NCI-H1092 (cell line): ENCODE measurements at regions not wholly inside any gene's neighbourhood (a gene's known extent, or its start where the extent isn't known, plus 50 kb on each side); places are given as distances from the start of the nearest gene placed in this dataset.
"Not testable (repeated sequence)": the region's sequence is repeated elsewhere in the genome, so short reads cannot be mapped to it uniquely, and the experiment has no call there.

Source experiments
- DNase-seq: peaks from one replicate; lab custom pipeline; 2025; lab: John Stamatoyannopoulos, UW

GRCh38 chr14:53286301-53286700 is 133.2 kb upstream of the DDHD1 start:
- DNase-seq = no peak

- no peak for DNase-seq
Observed at GRCh38 chr14:53285821-53286220, 132.7 kb upstream of the DDHD1 start.

DNA sequence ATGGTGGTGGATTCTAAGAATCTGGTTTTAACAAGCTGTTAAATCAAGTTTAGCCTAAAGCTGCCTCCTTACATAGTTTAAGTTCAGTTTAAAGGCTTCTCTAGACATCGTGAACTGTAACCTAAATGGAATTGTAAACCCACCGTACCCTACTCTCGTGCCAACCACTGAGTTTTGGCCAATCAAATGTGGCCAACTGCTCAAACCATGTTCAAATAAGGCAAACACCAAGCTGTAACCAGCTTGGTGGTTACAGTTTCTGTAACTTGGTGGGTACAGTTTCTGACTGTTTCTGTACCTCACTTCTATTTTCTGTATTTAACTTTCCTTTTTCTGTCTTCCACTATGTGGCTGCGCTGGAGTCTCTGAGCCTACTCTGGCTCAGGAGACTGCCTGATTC is 131.9 kb upstream of the DDHD1 start:
- DNase-seq = no peak

DNA sequence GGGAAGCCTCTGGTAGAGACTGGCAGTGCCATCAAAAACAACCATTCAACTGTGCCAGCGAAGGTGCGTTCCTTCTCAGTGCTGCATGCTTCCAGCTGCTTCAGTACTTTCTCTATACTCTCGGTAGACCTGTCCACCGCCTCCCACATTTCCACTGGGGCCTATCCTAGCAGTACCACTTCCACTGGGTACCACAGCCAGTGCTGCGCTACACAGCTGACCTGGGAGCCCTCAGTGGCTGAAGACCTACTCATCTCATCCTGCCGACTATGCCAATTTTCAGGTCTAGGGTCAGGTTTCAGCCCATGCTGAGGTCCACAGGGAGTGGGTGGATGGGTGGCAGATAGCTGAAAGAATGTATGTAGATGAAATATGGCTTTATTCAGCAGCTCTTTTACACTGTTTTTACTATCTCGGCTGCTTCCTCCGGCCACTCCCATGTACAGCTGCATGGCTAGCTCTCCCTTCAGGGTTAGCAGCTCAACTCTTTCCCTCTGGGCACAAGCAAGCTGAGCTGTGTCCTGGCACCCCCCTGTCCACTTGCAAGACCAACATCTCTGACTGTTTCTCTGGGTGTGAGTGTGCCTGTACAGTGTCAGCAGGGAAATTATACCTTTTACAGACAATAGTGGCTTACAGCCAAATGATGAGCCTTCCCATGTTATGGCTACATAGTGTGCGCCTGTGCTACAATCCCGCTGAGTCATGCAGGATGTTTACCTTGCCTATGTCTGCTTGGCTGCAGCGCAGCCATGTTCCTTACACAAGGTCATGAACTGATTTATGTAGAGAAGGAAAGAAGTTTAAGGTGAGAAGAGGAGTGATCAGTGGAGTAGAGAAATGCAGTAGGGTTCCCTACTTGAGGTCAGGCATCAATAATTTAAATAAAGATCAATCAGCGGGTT is 125.7 kb upstream of the DDHD1 start:
- no peak for DNase-seq

GRCh38 chr14:53273671-53274072 is 120.5 kb upstream of the DDHD1 start:
- DNase-seq = no peak

- no peak for DNase-seq
Observed at GRCh38 chr14:53265025-53265424, 111.9 kb upstream of the DDHD1 start.

- no peak for DNase-seq
Observed at GRCh38 chr14:53260928-53261327, 107.8 kb upstream of the DDHD1 start.

DNA sequence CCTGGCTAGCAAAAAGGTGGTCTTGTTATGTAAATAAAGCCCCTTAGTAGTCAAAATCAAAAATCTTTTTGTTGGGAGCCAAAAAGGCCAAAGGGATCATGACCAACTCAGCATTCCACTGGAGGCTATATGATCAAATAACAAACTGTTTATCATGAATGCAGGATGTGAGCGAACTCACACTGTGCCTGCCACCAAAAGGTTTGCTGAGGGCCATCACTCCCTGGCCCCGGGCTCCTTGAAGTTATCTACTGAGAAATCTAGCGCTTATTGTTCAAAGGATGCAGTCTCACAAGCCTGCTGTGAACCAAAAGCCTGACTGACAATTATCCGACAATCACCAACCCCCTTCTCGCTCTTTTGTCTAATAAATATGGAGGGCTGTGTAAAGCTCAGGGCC is 107.2 kb upstream of the DDHD1 start:
- no peak for DNase-seq

DNA sequence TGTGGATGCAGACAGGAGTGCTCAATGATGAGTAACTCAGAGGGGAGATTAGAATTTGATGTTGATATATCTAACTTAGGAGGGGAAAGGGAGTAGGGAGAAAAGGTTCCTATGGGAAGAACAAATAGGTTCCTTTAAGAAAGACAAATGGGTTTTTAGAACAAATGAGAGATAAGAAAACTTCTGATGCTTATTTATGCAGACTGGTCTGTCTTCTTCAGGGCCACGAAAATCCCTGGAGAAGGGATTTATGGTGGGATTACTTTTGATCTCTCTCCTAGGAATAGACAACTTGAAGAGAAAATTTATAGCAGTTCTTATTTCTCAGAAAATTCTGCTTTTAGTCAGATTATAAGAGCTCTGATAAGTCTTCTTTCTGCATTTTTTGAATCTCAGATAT is 99.0 kb upstream of the DDHD1 start:
- no peak for DNase-seq

- DNase-seq = no peak
Observed at GRCh38 chr14:53249059-53249458, 95.9 kb upstream of the DDHD1 start.

DNA sequence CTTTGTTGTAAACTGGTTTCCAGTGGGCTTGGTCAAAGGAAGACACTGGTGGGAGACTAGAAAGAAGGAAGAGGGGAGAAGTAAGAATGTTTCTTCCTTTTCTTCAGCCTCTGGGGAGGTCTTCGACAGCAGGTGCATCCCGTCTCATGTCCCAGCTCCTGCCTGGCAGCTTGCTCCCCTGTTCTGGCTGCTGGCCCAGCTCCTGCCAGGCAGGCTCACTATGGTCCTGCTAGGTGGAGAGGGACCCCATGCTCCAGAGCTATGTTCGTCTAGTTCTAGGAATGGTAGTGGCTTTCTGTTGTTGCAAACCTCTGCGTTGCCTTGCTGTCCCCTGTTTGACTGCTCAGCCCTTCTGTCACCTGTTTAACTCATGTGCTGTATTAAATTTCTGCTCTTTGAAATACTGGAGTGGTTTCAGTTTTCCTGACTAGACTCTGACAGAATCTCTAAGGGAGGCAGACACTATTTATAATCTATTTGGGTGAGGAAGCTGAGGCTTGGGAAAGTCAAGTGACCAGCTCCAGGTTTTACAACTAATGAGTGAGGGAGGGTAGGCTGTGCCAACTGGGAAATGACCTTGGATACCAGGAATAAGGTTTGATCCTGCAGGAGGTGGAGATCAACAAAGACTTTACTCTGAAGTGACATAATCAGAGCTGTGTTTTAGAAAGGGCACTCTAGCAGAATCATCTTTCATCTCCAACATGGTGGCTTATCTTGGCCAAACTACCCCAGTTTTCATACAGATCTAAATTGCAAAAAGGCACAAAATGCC is 94.7 kb upstream of the DDHD1 start:
- peak; percentile 22 for DNase-seq

- not testable (repeated sequence) for DNase-seq
Observed at GRCh38 chr14:53242898-53243297, 89.8 kb upstream of the DDHD1 start.

DNA sequence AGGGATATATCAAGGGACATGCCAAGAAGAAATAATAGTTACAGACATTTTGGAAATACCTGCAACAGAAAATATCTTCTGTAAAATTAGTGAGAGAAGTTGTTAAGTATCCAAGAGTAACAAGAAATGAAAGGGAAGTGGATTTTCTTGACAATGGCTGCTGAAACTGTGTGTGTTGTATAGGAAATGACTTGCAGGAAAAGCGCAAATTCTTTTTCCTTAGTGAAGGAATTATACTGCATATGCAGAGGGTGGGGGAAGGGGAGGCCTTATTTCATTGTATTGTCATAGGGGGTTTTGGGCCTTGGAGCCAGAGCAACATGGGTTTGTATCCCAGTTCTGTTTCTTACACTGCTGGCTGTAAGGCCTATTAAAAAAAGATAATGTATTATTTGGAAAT is 84.4 kb upstream of the DDHD1 start:
- DNase-seq = no peak

- DNase-seq = no peak
Observed at GRCh38 chr14:53236708-53237107, 83.6 kb upstream of the DDHD1 start.

- DNase-seq = no peak
Observed at GRCh38 chr14:53231171-53231570, 78.0 kb upstream of the DDHD1 start.

DNA sequence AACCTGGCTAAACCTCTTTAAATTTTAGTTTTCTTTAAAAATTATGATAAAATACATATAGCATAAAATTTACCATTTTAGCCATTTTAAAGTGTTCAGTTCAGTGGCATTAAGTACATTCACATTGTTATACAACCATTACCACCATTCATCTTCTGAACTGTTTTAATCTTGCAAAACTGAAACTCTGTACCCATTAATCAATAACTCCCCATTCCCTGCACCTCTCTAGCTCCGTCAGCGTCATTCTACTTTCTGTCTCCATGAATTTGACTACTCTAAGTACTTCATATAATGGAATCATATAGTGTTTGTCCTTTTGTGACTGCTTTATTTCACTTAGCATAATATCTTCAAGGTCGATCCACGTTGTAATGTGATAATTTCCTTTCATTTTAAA is 75.8 kb upstream of the DDHD1 start:
- DNase-seq = no peak

GRCh38 chr14:53227154-53227718 is 74.1 kb upstream of the DDHD1 start:
- DNase-seq = no peak

GRCh38 chr14:53226553-53226952 is 73.4 kb upstream of the DDHD1 start:
- DNase-seq = no peak

DNA sequence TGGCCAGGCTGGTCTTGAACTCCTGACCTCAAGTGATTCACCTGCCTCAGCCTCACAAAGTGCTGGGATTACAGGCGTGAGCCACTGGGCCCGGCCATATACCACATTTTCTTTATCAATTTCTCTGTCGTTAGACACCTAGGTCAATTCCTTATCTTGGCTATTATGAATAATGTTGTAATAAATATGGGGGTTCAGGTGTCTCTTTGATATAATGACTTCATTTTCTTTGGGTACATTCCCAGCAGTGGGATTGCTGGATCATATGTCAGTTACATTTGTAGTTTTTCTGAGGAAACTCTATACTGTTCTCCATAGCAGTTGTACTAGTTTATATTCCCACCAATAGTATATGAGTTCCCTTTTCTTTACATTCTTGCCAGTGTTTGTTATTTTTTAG is 67.8 kb upstream of the DDHD1 start:
- DNase-seq = no peak

DNA sequence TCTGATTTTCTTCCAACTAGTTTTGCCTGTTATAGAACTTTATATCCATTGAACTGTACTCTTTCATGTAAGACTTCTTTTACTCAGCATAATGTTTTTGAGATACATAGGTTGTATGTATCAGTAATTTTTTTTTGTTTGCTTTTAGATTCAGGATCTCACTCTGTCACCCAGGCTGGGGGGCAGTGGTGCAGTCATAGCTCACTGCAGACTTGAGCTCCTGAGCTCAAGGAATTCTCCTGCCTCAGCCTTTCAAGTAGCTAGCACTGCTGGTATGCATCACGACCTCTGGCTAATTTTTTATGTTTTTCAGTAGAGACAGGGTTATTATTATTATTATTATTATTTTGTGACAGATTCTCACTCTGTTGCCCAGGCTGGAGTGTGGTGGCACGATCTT is 65.0 kb upstream of the DDHD1 start:
- DNase-seq = no peak

DNA sequence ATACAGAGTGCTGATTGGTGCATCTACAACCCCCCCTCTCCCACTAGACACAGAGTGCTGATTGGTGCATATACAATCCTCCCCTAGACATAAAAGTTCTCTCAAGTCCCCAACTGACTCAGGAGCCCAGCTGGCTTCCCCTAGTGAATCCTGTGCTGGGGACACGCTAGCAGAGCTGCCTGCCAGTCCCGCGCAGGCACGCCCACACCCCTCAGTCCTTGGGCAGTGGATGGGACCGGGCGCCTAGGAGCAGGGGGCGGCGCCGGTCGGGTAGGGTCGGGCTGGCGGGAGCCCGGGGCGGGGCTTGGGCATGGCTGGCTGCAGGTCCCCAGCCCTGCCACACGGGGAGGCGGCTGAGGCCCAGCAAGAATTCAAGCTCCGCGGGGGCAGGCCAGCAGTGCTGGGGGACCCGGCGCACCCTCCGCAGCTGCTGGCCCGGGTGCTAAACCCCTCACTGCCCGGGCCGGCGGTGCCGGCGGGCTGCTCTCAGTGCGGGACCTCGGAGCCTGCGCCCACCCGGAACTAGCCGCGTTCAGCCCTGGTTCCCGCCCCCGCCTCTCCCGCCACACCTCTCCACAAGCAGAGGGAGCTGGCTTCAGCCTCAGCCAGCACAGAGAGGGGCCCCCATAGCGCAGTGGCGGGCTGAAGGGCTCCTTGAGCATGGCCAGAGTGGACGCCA is 64.3 kb upstream of the DDHD1 start:
- DNase-seq = peak; percentile 57

DNA sequence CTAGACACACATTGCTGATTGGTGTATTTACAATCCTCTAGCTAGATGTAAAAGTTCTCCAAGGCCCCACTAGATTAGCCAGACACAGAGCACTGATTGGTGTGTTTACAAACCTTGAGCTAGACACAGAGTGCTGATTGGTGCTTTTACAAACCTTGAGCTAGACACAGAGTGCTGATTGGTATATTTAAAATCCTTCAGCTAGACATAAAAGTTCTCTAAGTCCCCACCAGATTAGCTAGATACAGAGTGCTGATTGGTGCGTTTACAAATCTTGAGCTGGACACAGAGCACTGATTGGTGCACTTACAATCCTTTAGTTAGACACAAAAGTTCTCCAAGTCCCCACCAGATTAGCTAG is 63.8 kb upstream of the DDHD1 start:
- not testable (repeated sequence) for DNase-seq
